Kidney glomerular epithelial cell (primary cell): ENCODE measurements at regions not wholly inside any gene's neighbourhood (a gene's known extent, or its start where the extent isn't known, plus 50 kb on each side); places are given as distances from the start of the nearest gene placed in this dataset.
"Not testable (repeated sequence)": the region's sequence is repeated elsewhere in the genome, so short reads cannot be mapped to it uniquely, and the experiment has no call there.

Experiments used
- DNase-seq: peaks from one replicate; lab custom pipeline; 2025; lab: John Stamatoyannopoulos, UW

- DNase-seq = no peak
Measured at GRCh38 chr4:84379917-84380641, 119.0 kb downstream of the NKX6-1 start.

GRCh38 chr4:84378983-84379382, 120.1 kb downstream of the NKX6-1 start:
- no peak for DNase-seq

GRCh38 chr4:84378356-84378755, 120.7 kb downstream of the NKX6-1 start:
- DNase-seq = no peak

GRCh38 chr4:84366907-84367306, 132.2 kb downstream of the NKX6-1 start:
- no peak for DNase-seq

- DNase-seq = no peak
Measured at GRCh38 chr4:84366161-84366560, 132.9 kb downstream of the NKX6-1 start.

- DNase-seq = no peak
Measured at GRCh38 chr4:84362896-84363655, 136.0 kb downstream of the NKX6-1 start.

- DNase-seq = no peak
Measured at GRCh38 chr4:84342161-84342560, 156.9 kb downstream of the NKX6-1 start.

- DNase-seq = no peak
Measured at GRCh38 chr4:84341559-84341958, 157.5 kb downstream of the NKX6-1 start.

- no peak for DNase-seq
Measured at GRCh38 chr4:84338367-84338766, 160.7 kb downstream of the NKX6-1 start.

GRCh38 chr4:84336964-84337705, 162.0 kb downstream of the NKX6-1 start:
- no peak for DNase-seq

- no peak for DNase-seq
Measured at GRCh38 chr4:84327526-84327925, 171.6 kb downstream of the NKX6-1 start.

GRCh38 chr4:84325625-84326024, 173.5 kb downstream of the NKX6-1 start:
- DNase-seq = no peak

- DNase-seq = no peak
Measured at GRCh38 chr4:84324303-84325245, 174.5 kb downstream of the NKX6-1 start.

GRCh38 chr4:84319124-84319523, 180.0 kb downstream of the NKX6-1 start:
- DNase-seq = no peak

GRCh38 chr4:84317513-84317912, 181.6 kb downstream of the NKX6-1 start:
- no peak for DNase-seq

- DNase-seq = no peak
Measured at GRCh38 chr4:84312426-84313012, 186.6 kb downstream of the NKX6-1 start.

GRCh38 chr4:84309191-84309590, 189.9 kb downstream of the NKX6-1 start:
- DNase-seq = no peak

GRCh38 chr4:84298719-84299254, 200.3 kb downstream of the NKX6-1 start:
- not testable (repeated sequence) for DNase-seq

GRCh38 chr4:84298023-84298718, 200.9 kb downstream of the NKX6-1 start:
- DNase-seq = no peak

- DNase-seq = no peak
Measured at GRCh38 chr4:84291969-84292368, 207.1 kb downstream of the NKX6-1 start.
